DND-41 (cell line): ENCODE measurements at regions not wholly inside any gene's neighbourhood (a gene's known extent, or its start where the extent isn't known, plus 50 kb on each side); places are given as distances from the start of the nearest gene placed in this dataset.

Source experiments
- ATAC-seq: fragments of 200-7000 bp; cut with Tn5 transposase; 3 replicates; pipeline ENCODE4 v1.9.1; 2021; ENCODE audit warnings: low read depth; ENCODE audit not compliant: insufficient read depth
- DNase-seq: peaks from one replicate; pipeline ENCODE4 v3.0.0-alpha.2; 2020
- H2AFZ ChIP-seq: 2 replicates; pipeline ENCODE4 v1.6.0; 2012; ENCODE audit warnings: low read depth, low read length
- H3K27ac ChIP-seq: 2 replicates; pipeline ENCODE4 v1.5.1; 2012; ENCODE audit warnings: low read length, inconsistent platforms
- H3K27me3 ChIP-seq: fragments of 200-600 bp; sonication (generic); 2 replicates; pipeline ENCODE4 v1.6.0; 2012; ENCODE audit warnings: low read length, mild to moderate bottlenecking, inconsistent platforms; ENCODE audit not compliant: insufficient read depth, poor library complexity
- H3K36me3 ChIP-seq: 2 replicates; pipeline ENCODE4 v1.5.1; 2012; ENCODE audit warnings: low read length, inconsistent platforms; ENCODE audit not compliant: insufficient read depth
- H3K4me1 ChIP-seq: 2 replicates; pipeline ENCODE4 v1.5.1; 2012; ENCODE audit warnings: mild to moderate bottlenecking, low read length; ENCODE audit not compliant: insufficient read depth
- H3K4me2 ChIP-seq: 2 replicates; pipeline ENCODE4 v1.6.0; 2012; ENCODE audit warnings: mild to moderate bottlenecking, moderate library complexity, low read length, inconsistent platforms; ENCODE audit not compliant: insufficient read depth
- H3K4me3 ChIP-seq, 2 experiments: fragments of 200-600 bp in 1 of 2; shearing (Covaris generic) in 1 of 2; 2 replicates each; pipeline ENCODE4 v1.5.1; 2012 to 2016; ENCODE audit warnings: inconsistent platforms in 2 of 2, low read length in 2 of 2, mild to moderate bottlenecking in 2 of 2, low read depth in 1 of 2, moderate library complexity in 1 of 2
- H3K79me2 ChIP-seq: 2 replicates; pipeline ENCODE4 v1.6.0; 2012; ENCODE audit warnings: low read length, inconsistent platforms; ENCODE audit not compliant: insufficient read depth
- H3K9ac ChIP-seq: 2 replicates; pipeline ENCODE4 v1.6.0; 2012; ENCODE audit warnings: low read depth, mild to moderate bottlenecking, inconsistent platforms, low read length, moderate library complexity
- H3K9me3 ChIP-seq: 2 replicates; pipeline ENCODE4 v1.5.1; 2012; ENCODE audit warnings: low read length, moderate library complexity, mild to moderate bottlenecking, inconsistent platforms; ENCODE audit not compliant: insufficient read depth, severe bottlenecking
- H4K20me1 ChIP-seq: 2 replicates; pipeline ENCODE4 v1.6.0; 2012; ENCODE audit warnings: low read length; ENCODE audit not compliant: insufficient read depth
- CTCF ChIP-seq: IDR thresholded peaks from 2 replicates; pipeline ENCODE4 v1.5.1; 2012; ENCODE audit warnings: borderline replicate concordance, low read length, moderate library complexity, mild to moderate bottlenecking; ENCODE audit not compliant: poor library complexity, severe bottlenecking; ENCODE audit errors: extremely low read depth
- EZH2 ChIP-seq: IDR thresholded peaks from 3 replicates; pipeline ENCODE4 v1.6.1; 2012; ENCODE audit warnings: borderline replicate concordance, low read depth, mild to moderate bottlenecking, moderate library complexity, low read length, inconsistent platforms; ENCODE audit not compliant: severe bottlenecking

- no peak for ATAC-seq
- TF ChIP-seq EZH2 (no peak), CTCF (no peak)
- H2AFZ ChIP-seq = no peak overlapping the region
- H3K36me3 ChIP-seq = no peaks in the 10 kb centered on the region
- H3K9me3 ChIP-seq = no peaks in the 10 kb centered on the region
- H3K4me3 ChIP-seq = no peak overlapping the region
- no peaks in the 10 kb centered on the region for H4K20me1 ChIP-seq
- no peaks in the 10 kb centered on the region for H3K79me2 ChIP-seq
- no peak overlapping the region for H3K4me2 ChIP-seq
- H3K9ac ChIP-seq = no peak overlapping the region
- H3K4me1 ChIP-seq = no peaks in the 10 kb centered on the region
- H3K27ac ChIP-seq = no peak overlapping the region
- DNase-seq = no peak
- peaks cover 4% of the 10 kb centered on the region for H3K27me3 ChIP-seq
These were observed 116.2 kb downstream of the BAMBI start for GRCh38 chr10:28793482-28793881.

GRCh38 chr10:28794986-28795385, 117.7 kb downstream of the BAMBI start:
- Histone ChIP-seq H3K4me3 (no peak overlapping the region), H3K4me1 (no peaks in the 10 kb centered on the region), H3K9ac (no peak overlapping the region), H4K20me1 (no peaks in the 10 kb centered on the region), H3K36me3 (no peaks in the 10 kb centered on the region), H3K27me3 (peaks cover 7% of the 10 kb centered on the region), H2AFZ (no peak overlapping the region), H3K9me3 (no peaks in the 10 kb centered on the region), H3K27ac (no peak overlapping the region), H3K79me2 (no peaks in the 10 kb centered on the region), H3K4me2 (no peak overlapping the region)
- TF ChIP-seq CTCF = no peak
- TF ChIP-seq EZH2 = no peak
- ATAC-seq = no peak
- no peak for DNase-seq

GRCh38 chr10:28796606-28797512, 119.5 kb downstream of the BAMBI start:
- no peak overlapping the region for H3K4me2 ChIP-seq
- peaks cover 7% of the 10 kb centered on the region for H3K27me3 ChIP-seq
- H3K79me2 ChIP-seq = no peaks in the 10 kb centered on the region
- no peaks in the 10 kb centered on the region for H3K36me3 ChIP-seq
- no peak overlapping the region for H2AFZ ChIP-seq
- DNase-seq = no peak
- no peaks in the 10 kb centered on the region for H3K4me1 ChIP-seq
- ATAC-seq = no peak
- no peaks in the 10 kb centered on the region for H4K20me1 ChIP-seq
- no peaks in the 10 kb centered on the region for H3K9me3 ChIP-seq
- H3K9ac ChIP-seq = no peak overlapping the region
- TF ChIP-seq CTCF (no peak), EZH2 (no peak)
- H3K4me3 ChIP-seq = no peak overlapping the region
- H3K27ac ChIP-seq = no peak overlapping the region
